AG04450 (cell line): ENCODE measurements at regions not wholly inside any gene's neighbourhood (a gene's known extent, or its start where the extent isn't known, plus 50 kb on each side); places are given as distances from the start of the nearest gene placed in this dataset.

Source experiments
- CTCF ChIA-PET: fragments of 300-600, 350-600 bp; formaldehyde crosslinking; extraction: SDS; loops from one replicate; lab custom pipeline; 2022; ENCODE audit warnings: antibody characterized with exemption, inconsistent platforms; lab: Charles Lee
- POLR2A ChIA-PET: fragments of 350-600 bp; formaldehyde crosslinking; extraction: SDS; loops from one replicate; lab custom pipeline; 2021; ENCODE audit warnings: antibody characterized with exemption, inconsistent platforms; lab: Yijun Ruan, JAX
- DNase-seq: peaks from one replicate; pipeline ENCODE4 v3.0.0-alpha.2; 2011; ENCODE audit warnings: low read depth, low spot score
- H3K27ac ChIP-seq: one replicate; pipeline ENCODE4 v1.5.1; 2012; ENCODE audit warnings: low read depth, low read length, control low read depth
- H3K27me3 ChIP-seq: one replicate; pipeline ENCODE4 v1.6.0; 2012; ENCODE audit warnings: low read length; ENCODE audit not compliant: control insufficient read depth, insufficient read depth
- H3K4me3 ChIP-seq: 2 replicates; pipeline ENCODE4 v1.5.1; 2011; ENCODE audit warnings: mild to moderate bottlenecking, low read depth, low read length, control low read depth
- H3K9me3 ChIP-seq: 2 replicates; pipeline ENCODE4 v1.5.1; 2012; ENCODE audit warnings: low read length; ENCODE audit not compliant: control insufficient read depth, insufficient read depth
- TF ChIP-seq, protein P1 (sequence below): IDR thresholded peaks from 2 replicates; pipeline ENCODE4 v1.5.1; 2011; ENCODE audit warnings: low read depth, low read length, control low read depth, inconsistent platforms

DNA sequence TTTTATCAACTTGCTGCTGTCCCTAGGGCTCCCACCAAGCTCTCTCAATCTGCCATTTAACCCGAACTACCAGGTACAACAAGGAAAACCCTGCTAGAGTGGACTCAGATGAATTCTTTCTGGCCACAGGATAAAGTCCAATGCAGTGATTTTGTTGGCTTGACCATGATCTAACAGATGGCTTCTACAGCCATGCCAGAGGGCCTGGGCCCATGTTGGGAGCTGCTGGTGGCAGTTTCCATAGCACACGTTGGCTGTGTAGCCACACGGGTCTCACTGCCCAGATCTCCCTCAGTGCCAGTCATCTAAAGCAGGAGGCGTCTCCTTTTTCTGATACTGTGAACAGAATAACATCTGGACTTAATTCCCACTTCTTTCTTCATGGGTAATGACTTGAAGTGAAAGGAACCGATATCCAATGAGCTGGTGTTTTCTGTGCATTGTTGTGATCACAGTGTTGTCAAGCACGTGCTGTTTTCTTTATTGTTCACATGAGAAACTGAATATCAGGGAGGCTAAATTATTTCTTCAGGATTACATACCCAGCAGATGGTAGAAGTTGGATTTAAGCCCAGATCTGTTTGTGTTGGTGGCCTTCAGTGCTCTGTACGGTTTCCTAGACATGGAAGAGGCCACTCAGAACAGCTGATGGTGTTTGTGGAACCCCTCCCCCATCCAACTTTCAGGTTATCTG, 85.2 kb upstream of the CLCN4 start:
- DNase-seq, result no peak
- H3K27ac ChIP-seq, result no peak overlapping the region
- CTCF ChIA-PET, result interaction anchor here (1.5 kb wide), 1 partner anchor 48 kb away, joined by 3 read pairs; no protein-coding TSS in a partner anchor

DNA sequence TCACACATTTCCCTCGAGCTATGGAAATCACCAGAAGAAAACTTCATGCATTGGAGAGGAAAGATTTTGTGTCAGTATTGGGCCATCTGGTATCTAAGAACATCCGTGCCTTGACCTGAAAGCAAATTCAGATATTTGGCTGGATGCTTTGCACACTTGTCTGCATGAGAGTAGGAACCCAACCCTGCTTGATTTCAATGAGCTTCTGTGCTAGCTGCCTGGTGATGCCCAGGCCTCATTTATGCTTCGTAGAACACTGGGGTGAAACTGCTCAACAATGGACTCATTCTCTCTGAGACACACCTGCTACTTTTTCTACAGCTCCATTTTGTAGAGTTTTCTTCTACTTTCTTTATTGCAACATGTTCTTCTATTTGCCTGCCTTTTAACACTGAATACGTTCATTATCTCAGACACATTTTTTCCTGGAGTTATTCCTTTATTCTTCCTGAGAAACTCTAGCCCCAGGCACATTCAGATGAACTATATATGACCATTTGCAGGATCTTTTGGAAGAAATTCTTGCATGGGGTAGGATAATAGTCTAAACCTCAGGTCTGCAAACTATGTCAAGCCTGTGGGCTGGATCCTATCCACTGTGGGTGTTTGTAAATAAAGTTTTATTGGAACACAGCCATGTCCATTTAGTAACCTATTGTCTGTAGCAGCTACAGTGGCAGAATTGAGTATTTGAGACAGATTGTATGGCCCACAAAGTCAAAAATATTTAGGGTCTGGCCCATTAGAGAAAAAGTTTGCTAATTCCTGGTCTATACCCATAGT, 83.8 kb upstream of the CLCN4 start:
- no peaks in the 10 kb centered on the region for H3K9me3 ChIP-seq
- H3K27me3 ChIP-seq, result no peaks in the 10 kb centered on the region
- H3K27ac ChIP-seq, result no peak overlapping the region
- TF ChIP-seq, protein P1, sequence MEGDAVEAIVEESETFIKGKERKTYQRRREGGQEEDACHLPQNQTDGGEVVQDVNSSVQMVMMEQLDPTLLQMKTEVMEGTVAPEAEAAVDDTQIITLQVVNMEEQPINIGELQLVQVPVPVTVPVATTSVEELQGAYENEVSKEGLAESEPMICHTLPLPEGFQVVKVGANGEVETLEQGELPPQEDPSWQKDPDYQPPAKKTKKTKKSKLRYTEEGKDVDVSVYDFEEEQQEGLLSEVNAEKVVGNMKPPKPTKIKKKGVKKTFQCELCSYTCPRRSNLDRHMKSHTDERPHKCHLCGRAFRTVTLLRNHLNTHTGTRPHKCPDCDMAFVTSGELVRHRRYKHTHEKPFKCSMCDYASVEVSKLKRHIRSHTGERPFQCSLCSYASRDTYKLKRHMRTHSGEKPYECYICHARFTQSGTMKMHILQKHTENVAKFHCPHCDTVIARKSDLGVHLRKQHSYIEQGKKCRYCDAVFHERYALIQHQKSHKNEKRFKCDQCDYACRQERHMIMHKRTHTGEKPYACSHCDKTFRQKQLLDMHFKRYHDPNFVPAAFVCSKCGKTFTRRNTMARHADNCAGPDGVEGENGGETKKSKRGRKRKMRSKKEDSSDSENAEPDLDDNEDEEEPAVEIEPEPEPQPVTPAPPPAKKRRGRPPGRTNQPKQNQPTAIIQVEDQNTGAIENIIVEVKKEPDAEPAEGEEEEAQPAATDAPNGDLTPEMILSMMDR, result no peak
- no peak for DNase-seq
- POLR2A ChIA-PET, result no interaction called here
- H3K4me3 ChIP-seq, result no peak overlapping the region
- CTCF ChIA-PET, result interaction anchor here (1.1 to 1.5 kb wide), 2 partner anchors 47 kb away, joined by 3 read pairs; no protein-coding TSS in a partner anchor

More for the DNA sequence above, 85.2 kb upstream of the CLCN4 start:
- TF ChIP-seq, protein P1, result no peak
- H3K4me3 ChIP-seq, result no peak overlapping the region
- POLR2A ChIA-PET, result no interaction called here
- H3K27me3 ChIP-seq, result no peaks in the 10 kb centered on the region
- H3K9me3 ChIP-seq, result no peaks in the 10 kb centered on the region

DNA sequence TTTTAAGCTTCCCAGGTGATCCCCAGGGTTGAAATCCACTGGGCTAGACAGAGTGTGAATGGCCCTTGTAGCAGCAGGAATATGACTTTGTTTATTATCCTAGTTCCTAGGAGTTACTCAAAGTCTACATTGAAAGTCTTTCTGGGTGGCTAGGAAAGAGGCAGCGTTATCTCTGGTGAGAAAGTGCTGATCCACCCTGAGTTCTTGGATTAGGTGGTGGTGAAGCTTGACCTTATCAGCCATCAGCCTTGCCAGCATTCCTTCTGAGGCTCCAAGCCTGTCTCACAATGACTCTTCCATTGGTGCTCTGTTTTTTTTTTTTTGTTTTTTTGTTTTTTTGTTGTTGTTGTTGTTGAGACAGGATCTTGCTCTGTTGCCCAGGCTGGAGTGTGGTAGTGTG, 83.1 kb upstream of the CLCN4 start:
- Histone ChIP-seq H3K27me3 (no peaks in the 10 kb centered on the region), H3K9me3 (no peaks in the 10 kb centered on the region), H3K4me3 (no peak overlapping the region), H3K27ac (no peak overlapping the region)
- TF ChIP-seq, protein P1, result no peak
- ChIA-PET CTCF (interaction anchor here (1.1 kb wide), 1 partner anchor 46 kb away, joined by 3 read pairs; no protein-coding TSS in a partner anchor), POLR2A (no interaction called here)
- DNase-seq, result no peak

DNA sequence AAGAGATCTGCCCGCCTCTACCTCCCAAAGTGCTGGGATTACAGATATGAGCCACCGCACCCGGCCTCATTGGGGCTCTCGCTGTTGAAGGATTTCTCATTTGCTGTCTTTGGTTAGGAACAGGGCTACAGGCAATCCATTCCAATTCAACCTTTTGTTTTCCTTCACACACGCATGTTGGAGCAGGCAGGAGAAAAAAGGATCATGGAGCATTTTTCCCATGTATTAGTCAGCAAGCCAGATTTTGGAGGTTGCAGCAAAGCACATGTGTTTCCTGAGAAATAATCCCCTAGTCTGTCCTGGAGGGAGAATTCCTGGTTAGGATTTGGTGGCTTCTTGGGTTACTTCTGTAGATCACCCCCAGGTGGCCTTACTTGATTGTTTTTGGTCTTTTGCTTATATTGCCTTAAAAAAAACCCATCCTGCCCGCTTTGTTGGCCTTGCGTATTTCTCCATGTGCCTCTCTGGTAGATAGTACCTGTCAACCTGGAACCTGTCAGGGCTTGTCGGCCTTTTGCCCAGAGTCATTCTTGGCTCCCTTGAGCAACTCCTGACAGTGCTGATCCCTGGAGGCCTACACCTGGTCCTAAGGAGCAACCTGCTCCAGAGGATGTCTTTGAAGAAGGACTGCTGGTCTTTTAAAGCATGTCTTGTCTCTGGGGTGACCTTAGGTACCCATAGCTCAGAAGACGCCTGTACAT, 82.4 kb upstream of the CLCN4 start:
- H3K27ac ChIP-seq, result no peak overlapping the region
- no peak for DNase-seq
- H3K4me3 ChIP-seq, result no peak overlapping the region
- ChIA-PET CTCF (interaction anchor here (0.7 kb wide), 1 partner anchor 45 kb away, joined by 3 read pairs; no protein-coding TSS in a partner anchor), POLR2A (no interaction called here)
- H3K27me3 ChIP-seq, result no peaks in the 10 kb centered on the region
- TF ChIP-seq, protein P1, result no peak
- H3K9me3 ChIP-seq, result no peaks in the 10 kb centered on the region
